GM21529 (cell line): ENCODE measurements at regions not wholly inside any gene's neighbourhood (a gene's known extent, or its start where the extent isn't known, plus 50 kb on each side); places are given as distances from the start of the nearest gene placed in this dataset.
"Not testable (repeated sequence)": the region's sequence is repeated elsewhere in the genome, so short reads cannot be mapped to it uniquely, and the experiment has no call there.

Source experiments
- ATAC-seq: cut with Tn5 transposase; IDR thresholded peaks from one replicate; pipeline ENCODE4 v1.9.1; 2021; ENCODE audit not compliant: unreplicated experiment

- peak; percentile 29 for ATAC-seq
These were observed 50.2 kb upstream of the FCGR2A start for GRCh38 chr1:161454865-161455707.

GRCh38 chr1:161453950-161454864 is 51.0 kb upstream of the FCGR2A start:
- peak; percentile 64 for ATAC-seq

- ATAC-seq = not testable (repeated sequence)
These were observed 53.4 kb upstream of the FCGR2A start for GRCh38 chr1:161451698-161452348.

GRCh38 chr1:161447760-161448332 is 57.4 kb upstream of the FCGR2A start:
- ATAC-seq = peak; percentile 27

GRCh38 chr1:161447040-161447759 is 58.1 kb upstream of the FCGR2A start:
- peak; percentile 56 for ATAC-seq

GRCh38 chr1:161444725-161445124 is 60.5 kb upstream of the FCGR2A start:
- ATAC-seq = not testable (repeated sequence)

- not testable (repeated sequence) for ATAC-seq
These were observed 61.0 kb upstream of the FCGR2A start for GRCh38 chr1:161444255-161444654.

- ATAC-seq = no peak
These were observed 64.9 kb upstream of the FCGR2A start for GRCh38 chr1:161440312-161440894.

GRCh38 chr1:161439280-161440232 is 65.7 kb upstream of the FCGR2A start:
- no peak for ATAC-seq

GRCh38 chr1:161433191-161433590 is 65.5 kb upstream of the CFAP126 start:
- not testable (repeated sequence) for ATAC-seq

- ATAC-seq = no peak
These were observed 64.4 kb upstream of the CFAP126 start for GRCh38 chr1:161432091-161432490.

GRCh38 chr1:161427733-161428516 is 60.2 kb upstream of the CFAP126 start:
- no peak for ATAC-seq

GRCh38 chr1:161422914-161423313 is 55.2 kb upstream of the CFAP126 start:
- ATAC-seq = not testable (repeated sequence)

- no peak for ATAC-seq
These were observed 53.8 kb upstream of the CFAP126 start for GRCh38 chr1:161421456-161421855.

GRCh38 chr1:161420763-161421455 is 53.2 kb upstream of the CFAP126 start:
- no peak for ATAC-seq

GRCh38 chr1:161417536-161417935 is 49.9 kb upstream of the CFAP126 start:
- not testable (repeated sequence) for ATAC-seq
